Ovary (tissue), 3 donors: ENCODE measurements at regions not wholly inside any gene's neighbourhood (a gene's known extent, or its start where the extent isn't known, plus 50 kb on each side); places are given as distances from the start of the nearest gene placed in this dataset.

Experiments used
- EP300 ChIP-seq: sonication (generic); formaldehyde crosslinking; IDR thresholded peaks from one replicate; pipeline ENCODE4 v1.6.1; 2017; ENCODE audit warnings: antibody characterized with exemption
- POLR2A ChIP-seq: fragments of 450-650 bp; IDR thresholded peaks from one replicate; pipeline ENCODE4 v1.6.1; 2017; ENCODE audit warnings: antibody characterized with exemption, mild to moderate bottlenecking, moderate library complexity
- TF ChIP-seq, protein P1 (sequence below), 3 donors: fragments of 450-650 bp in 2 of 3; fragments of 200-600 bp in 1 of 3; IDR thresholded peaks; one replicate each; pipeline versions ENCODE4 v1.5.1 to v1.8.0; 2016 to 2022; ENCODE audit warnings: antibody characterized with exemption in 3 of 3, mild to moderate bottlenecking in 1 of 3
- donor health status: DM: no; HTN: no; CAD: no.

DNA sequence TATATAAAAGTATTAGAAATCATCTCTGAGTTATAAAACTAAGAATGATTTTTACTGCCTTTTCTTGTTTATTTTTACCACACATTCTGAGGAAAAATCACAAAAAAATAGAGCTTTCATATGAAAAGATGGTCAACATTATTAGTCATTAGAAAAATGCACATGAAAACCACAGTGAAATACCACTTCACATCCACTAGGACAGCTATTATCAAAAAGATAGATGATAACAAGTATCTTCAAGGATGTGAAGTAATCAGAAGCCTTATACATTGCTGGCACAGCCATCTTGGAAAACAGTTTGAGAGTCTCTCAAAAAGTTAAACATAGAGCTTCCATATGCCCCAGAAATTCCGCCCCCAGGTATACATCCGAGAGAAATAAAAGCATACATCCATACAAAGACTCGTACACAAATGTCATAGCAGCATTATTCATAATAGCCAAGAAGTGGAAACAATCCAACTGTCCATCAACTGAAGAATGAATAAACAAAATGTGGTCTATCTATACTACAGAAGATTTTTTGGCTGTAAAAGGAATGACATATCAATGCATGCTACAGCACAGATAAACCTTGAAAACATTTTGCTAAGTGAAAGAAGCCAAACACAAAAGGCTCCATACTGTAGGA lies 523.9 kb downstream of the FUT8 start:
- no peak for TF ChIP-seq EP300
- TF ChIP-seq, protein P1, sequence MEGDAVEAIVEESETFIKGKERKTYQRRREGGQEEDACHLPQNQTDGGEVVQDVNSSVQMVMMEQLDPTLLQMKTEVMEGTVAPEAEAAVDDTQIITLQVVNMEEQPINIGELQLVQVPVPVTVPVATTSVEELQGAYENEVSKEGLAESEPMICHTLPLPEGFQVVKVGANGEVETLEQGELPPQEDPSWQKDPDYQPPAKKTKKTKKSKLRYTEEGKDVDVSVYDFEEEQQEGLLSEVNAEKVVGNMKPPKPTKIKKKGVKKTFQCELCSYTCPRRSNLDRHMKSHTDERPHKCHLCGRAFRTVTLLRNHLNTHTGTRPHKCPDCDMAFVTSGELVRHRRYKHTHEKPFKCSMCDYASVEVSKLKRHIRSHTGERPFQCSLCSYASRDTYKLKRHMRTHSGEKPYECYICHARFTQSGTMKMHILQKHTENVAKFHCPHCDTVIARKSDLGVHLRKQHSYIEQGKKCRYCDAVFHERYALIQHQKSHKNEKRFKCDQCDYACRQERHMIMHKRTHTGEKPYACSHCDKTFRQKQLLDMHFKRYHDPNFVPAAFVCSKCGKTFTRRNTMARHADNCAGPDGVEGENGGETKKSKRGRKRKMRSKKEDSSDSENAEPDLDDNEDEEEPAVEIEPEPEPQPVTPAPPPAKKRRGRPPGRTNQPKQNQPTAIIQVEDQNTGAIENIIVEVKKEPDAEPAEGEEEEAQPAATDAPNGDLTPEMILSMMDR (IDR thresholded peaks at IDR 0.05): no peak
- no peak for TF ChIP-seq POLR2A
